ENCODE measurements at regions not wholly inside any gene's neighbourhood (a gene's known extent, or its start where the extent isn't known, plus 50 kb on each side); places are given as distances from the start of the nearest gene placed in this dataset.

DNA sequence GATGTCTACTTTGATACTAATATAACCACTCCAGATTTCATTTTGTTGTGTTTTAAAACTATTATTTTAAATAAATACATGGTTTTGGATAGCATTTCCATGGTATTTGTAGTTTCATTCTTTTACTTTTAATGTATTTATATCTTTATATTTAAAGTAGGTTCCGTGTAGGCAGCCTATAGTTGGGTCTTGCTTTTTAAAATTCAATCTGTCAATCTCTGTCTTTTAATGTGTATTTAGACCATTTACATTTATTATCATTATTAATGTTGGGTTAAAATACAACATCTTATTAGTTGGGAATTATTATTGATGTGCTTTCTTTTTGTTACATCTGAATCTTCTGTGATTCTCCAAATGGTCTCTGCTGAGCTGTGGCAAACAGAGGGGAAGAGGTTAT is 412.1 kb downstream of the NPIPA7 start:
- no peak for DNase-seq (ENCODE audit: low read depth)

DNA sequence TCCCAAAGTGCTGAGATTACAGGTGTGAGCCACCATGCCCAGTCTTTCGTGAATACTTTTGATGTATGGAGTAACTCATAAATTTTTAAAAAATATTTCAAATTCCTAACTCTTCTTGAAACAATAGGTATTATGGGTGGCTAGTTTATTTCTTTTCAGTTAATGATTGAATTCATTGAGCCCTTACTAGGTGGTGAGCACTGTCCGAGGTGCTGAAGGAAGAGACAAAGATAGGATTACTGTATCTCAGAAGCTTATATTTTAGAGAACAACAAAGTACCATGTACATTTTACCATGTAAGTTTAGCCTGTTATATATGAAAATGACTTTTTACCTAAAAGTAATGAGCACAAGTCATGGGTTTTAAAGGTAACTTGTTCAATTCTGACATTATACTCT is 418.3 kb downstream of the NPIPA7 start:
- no peak for DNase-seq (ENCODE audit: low read depth)

DNA sequence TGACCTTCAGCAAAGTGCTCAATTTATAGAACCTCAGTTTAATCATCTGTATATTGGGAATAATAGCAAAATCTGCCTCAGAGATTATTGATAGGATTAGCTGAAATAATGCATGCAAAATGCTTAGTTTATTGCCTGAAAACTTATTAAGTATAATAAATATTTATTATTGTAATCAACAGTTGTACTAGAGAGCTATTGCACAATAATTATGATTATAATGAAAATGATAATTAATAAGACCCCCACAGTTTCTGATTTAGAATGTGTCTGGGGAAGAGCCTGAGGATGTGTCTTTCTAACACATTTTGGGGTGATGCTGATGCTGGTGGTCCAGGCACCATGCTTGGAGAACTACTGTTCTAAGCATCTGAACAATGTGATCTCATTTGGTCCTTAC is 419.6 kb downstream of the NPIPA7 start:
- no peak for DNase-seq (ENCODE audit: low read depth)

DNA sequence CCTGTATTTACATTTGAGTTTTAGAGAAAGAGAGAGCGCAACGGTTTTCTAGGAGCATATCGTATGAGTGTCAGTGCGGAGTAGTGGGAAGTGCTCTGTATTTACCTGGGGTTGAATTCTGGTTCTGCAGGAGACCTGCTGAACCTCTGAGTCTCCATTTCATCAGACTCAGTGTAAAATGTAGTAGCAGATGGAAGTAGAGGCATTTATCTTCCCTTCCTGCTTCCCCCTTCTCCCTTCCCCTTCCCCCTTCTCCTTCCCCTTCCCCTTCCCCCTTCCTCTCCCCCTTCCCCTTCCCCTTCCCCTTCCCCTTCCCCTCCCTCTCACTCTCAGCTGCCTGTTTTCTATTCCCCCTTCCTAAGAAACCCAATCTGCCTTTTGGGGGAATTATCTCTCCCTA is 426.9 kb downstream of the NPIPA7 start:
- no peak for DNase-seq (ENCODE audit: low read depth)

DNA sequence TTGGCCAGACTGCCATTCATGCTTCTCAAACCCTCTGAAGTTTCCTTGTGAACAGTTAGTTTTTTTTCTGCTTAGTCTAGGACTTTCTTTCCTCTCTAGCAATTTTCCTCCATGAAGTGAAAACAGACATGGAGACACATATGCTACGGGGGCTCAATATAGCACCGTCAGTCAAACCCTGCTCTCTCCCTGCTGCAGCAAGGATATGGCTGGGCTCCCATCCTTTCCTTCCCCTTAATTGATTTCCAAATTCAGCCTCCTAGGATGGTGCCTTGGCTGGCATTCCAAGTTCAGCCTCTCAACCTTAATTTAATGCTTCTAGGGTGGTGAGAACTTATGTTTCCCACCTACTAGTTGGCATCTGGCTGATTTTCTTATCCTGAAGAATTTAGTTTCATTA is 436.7 kb downstream of the NPIPA7 start:
- DNase-seq (ENCODE audit: low read depth): no peak

DNA sequence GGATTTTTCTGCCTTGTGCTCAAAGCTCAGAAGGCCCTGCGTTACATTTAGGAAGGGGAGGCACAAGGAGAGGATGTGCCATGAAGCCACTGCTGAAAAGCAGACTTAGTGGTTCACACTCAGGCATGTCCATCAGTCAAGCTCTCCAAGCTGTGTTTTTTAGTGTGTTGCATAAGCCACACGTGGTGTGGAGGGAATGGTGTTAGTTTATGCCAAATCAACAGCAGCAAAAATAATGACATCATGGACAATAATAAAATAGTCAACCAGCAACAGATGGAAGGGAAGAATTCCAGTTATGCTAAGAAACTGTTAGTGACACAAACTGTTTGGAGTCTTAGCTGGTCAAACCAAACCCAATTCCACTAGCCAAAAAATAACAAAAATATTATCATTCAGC is 438.3 kb downstream of the NPIPA7 start:
- no peak for DNase-seq (ENCODE audit: low read depth)

DNA sequence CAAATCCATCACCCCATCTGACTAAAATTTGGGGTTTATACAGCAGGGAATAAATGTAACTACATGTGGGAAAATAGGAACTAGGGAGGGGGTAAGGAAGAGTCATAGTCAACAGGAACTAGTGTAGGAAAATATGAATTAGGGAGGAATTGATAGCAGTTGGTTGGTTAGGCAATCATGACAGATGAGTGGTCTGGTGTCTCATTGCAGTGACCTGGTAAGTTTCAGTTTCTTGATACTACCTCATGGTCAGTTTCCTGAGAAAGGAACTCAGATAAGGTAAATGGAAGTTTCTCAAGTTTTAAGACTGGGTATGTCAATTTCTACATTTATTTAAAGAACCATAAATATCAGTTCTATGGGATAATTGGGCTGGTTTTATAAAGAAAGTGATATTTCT is 442.3 kb downstream of the NPIPA7 start:
- DNase-seq (ENCODE audit: low read depth): no peak

DNA sequence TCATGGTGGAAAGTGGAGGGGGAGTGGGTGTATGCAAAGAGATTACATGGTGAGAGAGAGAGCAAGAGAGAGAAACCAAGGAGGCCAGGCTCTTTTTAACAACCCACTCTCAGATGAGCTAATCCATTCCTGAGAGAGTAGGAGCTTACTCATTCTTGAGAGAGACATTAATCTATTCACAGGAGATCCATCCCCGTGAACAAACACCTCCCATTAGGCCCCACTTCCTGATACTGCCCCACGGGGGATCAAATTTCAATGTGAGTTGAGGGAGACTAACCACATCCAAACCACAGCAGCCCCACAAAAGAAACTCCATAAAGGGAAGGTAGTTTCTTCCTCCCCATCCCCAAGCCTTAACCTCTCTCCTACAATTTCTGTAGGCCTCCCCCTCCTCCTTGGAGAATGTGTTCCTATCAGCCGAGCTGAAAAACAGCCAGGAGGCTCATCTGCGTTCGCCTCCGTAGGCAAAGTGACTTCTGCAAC is 450.0 kb downstream of the NPIPA7 start:
- DNase-seq (ENCODE audit: low read depth): no peak

DNA sequence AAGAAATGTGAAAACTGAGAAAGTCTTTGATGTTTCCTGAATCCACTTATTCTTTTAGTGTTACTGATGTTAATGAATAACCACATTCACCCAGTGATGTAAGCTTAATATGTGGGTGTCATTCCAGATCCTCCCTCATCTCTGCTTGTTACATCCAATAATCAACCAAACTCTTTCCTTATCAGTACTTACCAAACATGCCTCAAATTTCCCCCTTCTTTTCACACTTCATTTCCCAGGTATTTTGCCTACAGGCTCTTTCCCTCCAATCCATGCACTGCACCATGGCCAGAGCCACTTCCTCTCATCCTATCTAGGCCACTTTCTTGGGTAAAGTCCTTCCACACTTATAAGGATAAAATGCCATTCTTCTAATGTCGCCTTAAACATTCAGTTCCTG is 451.5 kb downstream of the NPIPA7 start:
- no peak for DNase-seq (ENCODE audit: low read depth)

DNA sequence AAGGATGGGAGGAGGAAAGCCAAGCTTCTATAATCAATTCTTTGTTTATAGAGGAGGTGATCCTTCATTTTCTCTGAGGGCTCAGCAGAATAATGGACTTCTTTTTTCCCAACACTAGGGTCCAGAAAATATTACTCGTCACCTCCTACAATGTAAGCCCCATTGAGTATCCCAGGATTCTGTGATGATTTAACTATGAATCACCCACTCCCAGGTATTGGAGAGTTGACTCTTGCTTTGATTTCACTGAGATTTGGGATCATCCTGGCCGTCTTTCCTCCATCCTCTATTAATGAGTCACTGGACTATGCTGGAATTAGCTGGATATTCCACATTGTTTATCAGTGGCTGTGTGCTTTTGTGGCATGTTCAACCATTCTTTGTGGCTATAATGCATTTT is 452.0 kb downstream of the NPIPA7 start:
- DNase-seq (ENCODE audit: low read depth): no peak

DNA sequence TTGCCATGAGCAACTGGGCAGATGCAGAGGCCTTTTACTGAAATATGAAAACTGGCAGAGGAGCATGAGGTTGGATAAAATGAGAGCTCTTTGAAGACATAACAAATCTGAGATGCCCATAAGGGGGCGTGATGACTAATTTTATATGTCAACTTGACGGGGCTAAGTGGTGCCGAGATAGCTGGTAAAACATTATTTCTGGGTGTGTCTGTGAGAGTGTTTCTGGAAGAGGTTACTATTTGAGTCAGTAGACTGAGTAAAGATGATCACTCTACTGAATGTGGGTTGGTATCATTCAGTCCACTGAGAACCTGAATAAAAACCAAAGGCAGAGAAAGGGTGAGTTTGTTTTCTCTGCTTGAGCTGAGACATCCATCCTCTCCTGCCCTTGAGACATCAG is 454.2 kb downstream of the NPIPA7 start:
- no peak for DNase-seq (ENCODE audit: low read depth)

DNA sequence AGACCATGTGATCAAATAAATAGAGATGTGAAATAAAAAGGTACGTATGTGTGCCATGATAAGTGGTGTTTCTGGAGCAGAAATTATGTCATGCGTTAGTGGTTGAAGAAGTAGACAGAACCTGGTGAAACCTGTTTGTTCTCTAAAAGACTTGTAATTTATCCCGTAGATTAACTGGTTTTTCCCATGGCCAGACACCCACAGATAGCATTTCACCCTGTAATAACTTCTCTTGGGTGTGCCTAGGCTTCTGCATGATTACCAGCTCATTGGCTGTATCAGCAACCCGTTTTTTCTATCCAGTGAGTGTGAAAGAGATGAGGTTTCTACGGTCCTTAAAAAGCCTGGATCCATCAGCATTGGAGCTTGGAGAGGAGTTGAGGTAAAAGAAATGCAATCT is 471.3 kb downstream of the NPIPA7 start:
- no peak for DNase-seq (ENCODE audit: low read depth)

DNA sequence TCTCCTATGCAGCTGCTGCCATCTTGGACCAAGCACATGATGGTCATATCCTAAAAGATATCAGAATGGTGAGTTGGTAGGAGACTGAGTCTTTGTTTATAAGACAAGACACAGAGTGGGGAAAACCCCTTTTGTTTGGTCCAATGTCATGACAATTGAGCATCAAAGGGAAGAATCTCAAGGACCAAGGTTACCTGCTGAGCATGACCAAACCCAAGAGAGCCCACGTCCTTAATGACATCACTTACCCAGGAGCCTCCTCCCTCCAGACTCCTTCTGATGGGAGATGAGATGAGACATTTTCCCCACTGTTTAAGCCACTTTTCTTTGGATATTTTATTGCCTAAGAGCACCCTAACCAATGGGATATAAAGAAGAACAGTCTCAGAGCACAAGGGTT is 478.1 kb downstream of the NPIPA7 start:
- DNase-seq (ENCODE audit: low read depth): no peak

DNA sequence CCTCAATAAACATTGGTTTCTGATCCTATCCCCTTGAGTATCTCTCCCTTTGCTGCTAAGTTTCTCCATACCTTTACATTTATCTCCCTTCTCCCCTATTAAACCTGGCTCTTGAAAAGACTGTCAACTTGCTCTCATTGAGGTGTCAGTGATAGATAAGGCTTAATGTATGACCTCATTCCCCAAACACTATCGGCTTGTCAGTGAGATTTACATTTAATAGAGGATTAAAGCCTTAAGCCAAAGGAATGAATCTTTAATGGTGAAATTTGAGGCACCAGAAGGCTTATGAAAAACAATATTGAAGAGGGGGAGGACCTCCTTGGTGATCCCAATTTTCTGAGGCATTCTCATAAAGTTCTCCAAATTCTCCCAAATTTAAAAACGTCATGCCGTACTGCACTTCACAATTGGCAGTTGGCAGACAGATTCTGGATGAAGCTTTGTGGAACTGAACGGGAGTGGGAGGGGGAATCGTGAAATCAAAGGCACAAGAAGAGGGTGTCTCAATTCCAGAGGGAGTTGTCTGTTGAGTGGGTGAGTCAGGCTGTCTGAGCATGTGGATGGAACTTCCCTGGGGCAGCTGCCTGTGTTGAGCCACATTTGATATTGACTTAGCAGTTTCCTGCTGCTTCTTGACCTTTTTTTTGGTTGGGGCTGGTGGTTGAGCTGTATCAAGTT is 478.8 kb downstream of the NPIPA7 start:
- DNase-seq (ENCODE audit: low read depth): no peak

DNA sequence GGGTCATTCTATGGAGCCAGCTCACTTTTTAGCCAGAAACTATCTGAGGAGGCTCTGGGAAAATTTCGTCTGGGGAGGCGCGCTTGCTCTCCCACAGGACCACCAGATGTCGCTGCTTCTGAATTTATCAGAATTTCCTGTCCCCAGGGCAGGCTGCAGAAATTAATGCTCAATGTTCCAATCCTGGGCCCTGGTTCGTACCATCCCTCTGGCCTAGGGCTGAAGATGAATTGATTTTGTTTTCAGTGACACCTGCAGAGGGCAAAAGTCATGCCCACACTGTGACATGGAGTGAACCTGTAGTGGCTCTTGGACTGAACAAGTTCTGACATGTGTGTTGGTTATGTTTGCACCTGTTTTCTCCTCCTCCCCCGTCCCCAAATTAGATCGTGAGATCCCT is 482.6 kb downstream of the NPIPA7 start:
- DNase-seq (ENCODE audit: low read depth): peak; percentile 12

DNA sequence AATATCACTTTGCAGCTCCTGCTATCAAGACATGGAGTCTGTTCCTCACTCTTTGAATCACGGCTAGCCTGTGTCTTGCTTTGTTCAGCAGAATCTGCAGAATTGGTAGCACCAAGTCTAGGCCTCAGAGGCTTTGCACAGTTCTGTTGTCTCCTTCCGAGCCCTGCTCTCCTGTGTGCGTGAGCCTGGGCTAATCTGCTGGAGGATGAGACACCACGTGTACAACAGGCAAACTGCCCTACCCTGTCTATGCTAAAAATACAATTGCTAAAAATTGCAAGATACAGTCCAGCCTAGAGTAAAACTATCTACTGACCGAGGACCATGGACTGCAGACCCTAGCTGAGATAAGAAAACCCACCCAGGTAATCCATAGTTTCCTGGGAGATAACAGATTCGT is 484.7 kb downstream of the NPIPA7 start:
- DNase-seq (ENCODE audit: low read depth): no peak

DNA sequence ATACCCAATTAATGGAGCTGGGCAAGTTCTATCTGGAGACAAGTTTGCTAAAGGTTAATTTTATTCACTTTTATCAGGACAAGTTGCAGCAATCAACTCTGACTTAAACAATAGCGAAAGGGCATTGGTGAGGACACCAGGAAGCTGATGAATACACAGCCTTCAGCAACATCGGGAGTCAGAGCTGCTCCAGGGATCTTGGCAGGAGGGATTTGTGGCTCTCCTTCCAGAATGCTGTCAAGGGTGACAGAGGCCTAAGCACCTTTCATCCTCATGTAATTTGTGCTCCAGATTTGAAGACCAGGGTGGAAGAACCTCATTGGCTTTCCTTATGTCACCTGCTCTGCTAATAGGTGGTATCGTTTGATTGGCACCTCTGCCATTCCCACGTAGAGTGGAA is 485.6 kb downstream of the NPIPA7 start:
- no peak for DNase-seq (ENCODE audit: low read depth)

DNA sequence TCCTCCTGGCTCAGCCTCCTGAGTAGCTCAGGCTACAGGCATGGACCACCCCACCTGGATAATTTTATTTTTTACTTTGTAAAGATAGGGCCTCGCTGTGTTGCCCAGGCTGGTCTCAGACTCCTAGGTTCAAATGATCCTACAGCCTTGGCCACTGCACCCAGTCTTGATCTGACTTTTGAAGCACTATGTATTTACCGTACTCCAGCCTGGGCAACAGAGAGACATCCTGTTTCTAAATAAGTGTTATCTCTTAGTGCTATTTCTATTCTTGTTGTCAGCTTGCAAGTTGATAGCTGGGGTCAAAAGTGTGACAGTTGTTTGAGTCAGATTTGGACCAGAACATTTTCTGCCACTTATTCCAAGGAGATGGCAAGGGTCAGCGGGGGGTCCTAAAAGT is 486.4 kb downstream of the NPIPA7 start:
- DNase-seq (ENCODE audit: low read depth): no peak

DNA sequence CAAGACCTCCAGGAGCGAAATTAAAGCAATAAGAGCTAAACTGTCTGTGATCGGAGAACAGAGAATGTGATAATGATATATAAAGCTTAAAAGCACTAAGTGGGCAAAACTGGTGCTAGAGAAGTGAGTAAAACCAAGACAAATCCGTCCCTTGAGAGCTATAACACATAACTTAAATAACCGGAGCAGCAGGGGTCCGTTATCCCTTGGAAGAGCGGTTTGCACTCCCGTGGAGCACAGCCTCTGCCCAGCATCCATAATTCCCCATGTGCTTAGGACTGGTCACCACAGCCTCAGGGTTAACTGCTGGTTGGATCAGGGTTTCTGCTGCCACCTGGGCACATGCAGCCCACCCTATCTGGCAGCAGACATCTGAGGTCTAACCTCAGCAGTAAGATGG is 489.0 kb downstream of the NPIPA7 start:
- DNase-seq (ENCODE audit: low read depth): no peak

DNA sequence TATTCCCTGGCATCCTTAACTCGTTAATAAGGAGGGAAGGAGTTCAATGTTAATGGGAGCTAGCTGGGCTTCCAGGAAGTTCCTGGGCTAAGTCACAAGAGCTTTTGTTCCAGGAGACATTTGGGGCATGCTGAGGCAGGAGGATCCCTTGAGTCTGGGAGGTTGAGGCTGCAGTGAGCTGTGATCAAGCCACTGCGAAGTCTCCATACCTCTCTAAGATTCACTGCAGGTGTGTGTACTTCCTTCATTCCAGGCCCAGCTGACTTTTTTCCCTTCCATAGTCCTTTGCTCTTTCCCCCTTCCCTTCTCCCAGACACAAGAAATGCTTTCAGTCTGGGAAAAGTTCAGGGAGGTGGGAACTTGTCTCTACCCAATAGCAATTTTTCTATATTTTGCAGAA is 489.8 kb downstream of the NPIPA7 start:
- DNase-seq (ENCODE audit: low read depth): no peak

DNA sequence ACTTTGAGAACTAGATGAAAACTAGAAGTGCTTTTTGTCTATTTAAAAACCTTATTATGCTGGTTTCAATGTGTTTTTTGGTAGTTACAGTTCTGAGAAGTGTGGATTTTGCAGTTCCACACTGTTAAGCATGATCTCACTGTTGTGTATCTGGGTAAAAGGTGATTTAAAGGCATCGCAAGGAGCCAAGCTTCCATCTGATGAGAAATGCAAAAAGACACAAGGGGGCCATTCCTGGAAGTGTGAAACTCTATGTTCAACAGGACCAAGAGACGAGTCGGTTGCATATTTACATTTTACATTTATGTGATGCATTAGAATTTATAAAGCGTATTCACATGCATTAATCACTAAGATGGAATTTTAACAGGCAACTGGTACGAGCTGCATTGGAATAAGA is 490.8 kb downstream of the NPIPA7 start:
- DNase-seq (ENCODE audit: low read depth): no peak

DNA sequence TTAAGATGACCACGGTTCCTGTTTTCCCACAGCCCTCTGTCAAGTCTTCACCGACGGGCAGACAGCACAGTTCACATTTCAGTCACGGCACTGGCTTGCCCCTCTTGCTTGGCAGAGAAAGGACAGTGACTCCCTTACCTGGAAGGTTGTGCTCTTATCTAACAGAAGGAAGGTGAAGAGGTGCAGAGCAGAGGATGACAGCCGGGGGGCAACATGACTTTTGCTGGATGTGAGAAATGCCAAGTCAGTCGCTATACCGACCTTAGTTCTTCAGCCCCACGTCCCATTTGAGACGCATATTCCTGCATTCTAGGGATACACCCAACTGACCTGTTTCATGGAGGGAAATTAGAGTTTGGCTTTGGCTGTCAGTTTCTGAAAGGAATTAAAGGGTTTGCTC is 492.3 kb downstream of the NPIPA7 start:
- no peak for DNase-seq (ENCODE audit: low read depth)

DNA sequence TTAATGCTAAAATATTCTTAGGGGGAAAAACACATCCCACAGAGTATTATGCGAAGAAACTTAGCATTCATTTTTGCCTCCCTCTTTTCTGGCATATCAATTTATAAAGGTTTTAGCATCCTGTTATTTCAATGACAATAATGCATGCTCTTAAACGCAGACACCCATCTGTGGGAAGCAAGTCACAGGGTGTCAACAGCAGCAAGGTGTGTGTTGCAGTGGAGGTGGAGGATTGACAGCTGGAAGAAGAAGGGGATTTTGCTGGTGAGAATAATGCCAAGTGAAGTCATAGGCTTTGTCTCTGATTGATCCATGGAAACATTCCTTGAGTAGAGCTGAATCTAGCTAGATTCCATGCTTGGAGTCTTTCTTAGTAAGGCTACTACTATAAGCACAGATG is 498.1 kb downstream of the NPIPA7 start:
- DNase-seq (ENCODE audit: low read depth): no peak

DNA sequence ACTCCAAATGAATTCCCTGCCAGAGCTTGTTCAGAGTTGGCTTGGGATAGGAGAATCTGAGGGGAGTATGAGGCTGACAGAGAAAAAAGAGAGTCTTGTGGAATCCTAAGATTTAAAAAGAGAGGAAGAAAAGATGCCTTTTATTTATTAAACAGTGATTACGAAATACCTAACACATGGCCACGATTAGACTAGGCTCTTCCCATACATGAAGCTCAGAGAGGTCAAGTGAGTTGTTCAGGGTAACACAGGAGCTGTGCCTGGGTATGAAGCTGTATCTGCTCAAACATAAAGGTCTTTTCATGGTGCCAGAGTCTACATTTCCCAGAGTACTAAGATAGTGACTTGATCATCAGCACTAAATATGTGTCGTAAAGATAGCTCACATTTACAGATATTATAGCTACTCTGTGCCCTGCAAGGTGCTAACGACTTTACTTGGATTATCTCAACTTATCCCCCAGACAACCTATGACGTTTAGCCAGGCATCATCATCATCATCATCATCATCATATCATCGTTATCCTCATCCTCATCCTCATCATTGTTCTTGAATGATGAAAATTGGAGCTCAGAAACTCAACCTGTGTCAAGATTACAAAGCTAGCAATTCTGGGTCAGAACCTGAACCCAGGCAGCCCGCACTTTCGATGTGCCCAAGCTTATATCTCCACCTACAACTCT is 500.8 kb downstream of the NPIPA7 start:
- DNase-seq (ENCODE audit: low read depth): no peak
